GM18907 (cell line): ENCODE measurements at regions not wholly inside any gene's neighbourhood (a gene's known extent, or its start where the extent isn't known, plus 50 kb on each side); places are given as distances from the start of the nearest gene placed in this dataset.

Experiments used
- ATAC-seq: cut with Tn5 transposase; IDR thresholded peaks from one replicate; pipeline ENCODE4 v1.9.1; 2021; ENCODE audit warnings: mild to moderate bottlenecking, moderate library complexity; ENCODE audit not compliant: unreplicated experiment

DNA sequence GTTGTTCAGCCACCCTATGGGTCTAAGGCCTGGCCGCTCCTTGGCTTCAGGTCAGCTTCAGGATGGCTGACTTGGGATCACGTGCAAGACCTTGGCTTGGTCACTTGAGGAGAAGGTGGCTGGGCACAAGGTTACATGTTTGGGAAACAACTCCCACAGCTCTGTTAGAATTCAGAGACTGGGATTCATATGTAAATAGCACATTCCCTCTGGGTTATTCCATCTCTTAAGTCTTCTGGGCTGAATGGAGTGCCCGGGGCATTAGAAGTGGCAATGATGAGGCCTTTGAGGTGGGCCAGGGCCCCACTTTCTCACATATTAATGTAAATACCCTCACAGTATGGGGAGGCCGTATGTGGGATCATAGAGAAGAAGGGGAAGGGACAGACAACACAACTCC is 150.9 kb downstream of the EFNB2 start:
- ATAC-seq = no peak

DNA sequence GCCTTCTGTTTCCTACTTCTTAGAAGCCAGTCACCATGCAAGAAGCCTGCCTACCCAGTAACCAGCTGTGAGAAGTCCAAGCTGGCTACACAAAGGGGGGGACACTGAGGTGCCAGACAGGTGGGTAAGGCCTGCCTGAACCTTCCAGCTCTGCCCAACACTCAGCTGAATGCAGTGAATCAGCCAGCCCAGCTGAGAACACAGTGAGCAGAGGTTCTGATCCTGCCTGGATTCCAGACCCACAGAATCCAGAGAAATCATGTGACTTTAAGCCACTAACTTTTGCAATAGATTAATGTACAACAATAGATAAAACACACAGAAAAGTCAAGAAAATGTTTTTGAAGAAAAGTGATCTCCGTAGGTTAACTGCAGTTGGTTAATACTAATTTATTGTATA is 151.7 kb downstream of the EFNB2 start:
- ATAC-seq = no peak

DNA sequence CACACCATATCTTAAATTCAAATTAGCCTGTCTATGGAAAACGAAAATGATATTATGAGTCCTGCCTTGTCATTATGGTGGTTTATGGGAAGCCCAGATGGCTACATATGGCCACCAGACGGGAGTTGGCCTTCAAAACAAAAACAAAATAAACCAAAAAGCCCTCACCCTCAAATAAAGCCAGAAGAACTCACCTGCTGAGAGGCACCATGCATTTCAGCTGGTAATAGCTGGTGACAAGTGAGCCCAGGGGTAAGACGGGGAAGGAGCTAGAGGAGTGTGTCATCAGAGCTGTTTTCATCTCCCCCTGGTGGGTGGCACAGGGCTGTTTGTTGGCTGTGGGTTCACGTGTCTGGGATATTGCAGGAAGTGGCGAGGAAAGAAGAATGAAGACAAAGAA is 152.9 kb downstream of the EFNB2 start:
- ATAC-seq = no peak

DNA sequence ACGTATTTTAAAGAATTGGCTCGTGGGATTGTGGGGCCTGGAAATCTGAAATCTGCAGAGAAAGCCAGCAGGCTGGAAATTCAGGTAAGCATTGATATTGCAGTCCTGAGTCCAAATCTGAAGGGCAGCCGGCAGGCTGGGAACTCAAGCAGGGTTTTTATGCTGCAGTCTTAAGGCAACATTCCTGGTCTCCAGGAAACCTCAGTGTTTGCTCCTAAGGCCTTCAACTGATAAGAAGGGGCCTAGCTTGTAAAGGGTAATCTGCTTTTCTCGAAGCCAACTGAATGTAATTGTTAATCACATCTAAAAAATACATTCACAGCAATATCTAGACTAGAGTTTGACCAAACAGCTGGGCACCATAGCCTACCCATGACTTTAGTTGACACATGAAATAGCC is 154.4 kb downstream of the EFNB2 start:
- no peak for ATAC-seq

DNA sequence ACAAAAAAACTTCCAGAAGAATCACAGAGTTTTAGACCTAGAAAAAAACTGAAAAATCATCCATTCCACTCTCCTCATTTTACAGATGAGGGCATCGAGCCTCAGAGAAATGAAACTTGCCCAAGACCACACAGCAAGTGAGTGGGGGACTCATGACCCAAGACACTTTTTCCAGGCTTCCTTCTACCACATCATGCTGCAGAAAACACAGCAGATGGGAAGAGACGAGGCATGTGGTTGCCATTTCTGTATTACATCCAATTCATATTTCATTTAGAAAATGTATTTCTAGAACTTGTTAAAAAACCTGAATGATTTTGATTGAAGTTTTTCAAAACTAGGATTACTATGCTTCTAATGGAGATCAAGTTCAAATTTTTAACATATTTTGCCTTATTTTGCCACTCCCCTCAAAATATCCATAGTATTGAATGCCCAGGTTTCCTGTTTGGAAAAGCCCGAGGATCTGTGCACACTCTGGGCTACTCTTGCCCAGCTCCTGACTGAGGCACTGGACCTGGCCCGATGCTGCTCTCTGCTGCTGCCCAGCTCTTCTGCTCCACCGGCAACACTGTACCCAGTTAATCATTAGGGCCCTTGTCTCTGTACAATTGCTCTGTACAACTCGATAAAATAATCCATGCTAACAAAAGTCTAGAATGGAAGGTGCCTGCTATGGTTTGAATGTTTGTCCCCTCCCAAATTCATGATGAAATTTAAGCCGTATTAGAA is 157.4 kb downstream of the EFNB2 start:
- no peak for ATAC-seq

DNA sequence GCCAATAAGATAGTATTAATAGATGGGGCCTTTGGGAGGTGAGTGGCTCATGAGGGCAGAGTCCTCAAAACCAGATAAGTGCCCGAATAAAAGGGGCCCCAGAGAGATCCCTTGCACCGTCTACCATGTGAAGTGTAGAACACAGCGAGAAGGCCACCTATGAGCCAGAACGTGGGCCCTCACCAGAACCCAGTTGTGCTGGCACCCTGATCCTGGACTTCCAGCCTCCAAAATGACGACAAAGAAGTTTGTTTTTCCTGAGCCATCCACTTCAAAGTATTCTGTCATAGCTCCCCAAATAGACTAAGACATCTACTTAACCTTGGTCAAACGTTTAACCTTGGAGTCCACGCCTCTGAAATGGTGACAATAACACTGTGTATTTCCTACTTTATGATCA is 158.1 kb downstream of the EFNB2 start:
- no peak for ATAC-seq

DNA sequence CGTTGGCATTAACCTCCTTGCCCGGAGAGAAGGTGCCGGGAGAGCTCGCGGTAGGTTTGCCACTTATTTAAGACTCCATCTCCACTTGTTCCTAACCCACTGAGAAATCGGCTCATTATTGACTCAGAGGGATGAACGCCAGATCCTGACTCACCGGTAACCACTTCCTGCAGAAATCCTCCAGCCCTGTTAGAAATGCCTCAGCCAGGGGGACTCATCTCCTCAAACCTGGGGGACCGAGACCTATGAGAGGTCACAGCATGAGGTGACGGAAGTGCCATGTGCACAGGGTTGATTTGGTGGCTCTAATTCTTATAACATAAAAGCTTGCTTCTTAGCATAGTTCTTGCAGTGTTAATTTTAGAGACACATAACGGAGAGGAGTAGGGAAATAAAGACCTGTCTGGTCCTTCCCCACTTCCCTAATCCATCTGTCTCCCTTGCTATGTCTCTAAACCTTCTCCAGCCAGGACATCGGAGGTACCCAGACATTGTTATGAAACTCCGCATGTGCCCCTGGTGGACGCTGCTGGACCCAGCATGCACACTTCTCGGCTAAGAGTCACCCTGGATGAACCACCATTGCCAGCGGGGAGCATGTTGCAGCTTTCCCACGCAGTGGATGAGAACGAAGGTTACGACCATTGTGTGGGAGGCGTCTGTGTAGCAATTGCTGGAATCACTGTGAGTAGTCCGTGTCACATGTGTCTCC is 158.9 kb downstream of the EFNB2 start:
- no peak for ATAC-seq

DNA sequence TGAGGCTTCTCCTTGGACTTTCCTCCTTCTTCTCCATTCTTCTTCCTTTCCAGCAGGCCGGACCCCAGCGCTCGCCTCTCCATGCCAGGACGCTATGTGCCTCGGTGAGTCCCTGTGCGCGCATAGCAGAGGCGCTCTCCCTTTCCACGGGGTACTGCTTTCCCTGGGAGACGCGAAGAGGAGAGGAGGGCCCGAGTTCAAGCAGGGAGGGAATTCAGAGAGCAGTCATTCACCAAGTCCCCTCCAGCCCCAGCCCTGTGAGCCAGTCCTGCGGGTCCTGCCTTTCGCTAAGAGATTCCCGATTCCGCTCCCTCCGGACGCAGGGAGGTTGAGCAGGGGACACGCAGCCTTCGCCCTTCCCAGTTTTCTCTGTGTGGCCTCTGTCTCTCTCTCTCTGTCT is 160.4 kb downstream of the EFNB2 start:
- ATAC-seq = no peak

DNA sequence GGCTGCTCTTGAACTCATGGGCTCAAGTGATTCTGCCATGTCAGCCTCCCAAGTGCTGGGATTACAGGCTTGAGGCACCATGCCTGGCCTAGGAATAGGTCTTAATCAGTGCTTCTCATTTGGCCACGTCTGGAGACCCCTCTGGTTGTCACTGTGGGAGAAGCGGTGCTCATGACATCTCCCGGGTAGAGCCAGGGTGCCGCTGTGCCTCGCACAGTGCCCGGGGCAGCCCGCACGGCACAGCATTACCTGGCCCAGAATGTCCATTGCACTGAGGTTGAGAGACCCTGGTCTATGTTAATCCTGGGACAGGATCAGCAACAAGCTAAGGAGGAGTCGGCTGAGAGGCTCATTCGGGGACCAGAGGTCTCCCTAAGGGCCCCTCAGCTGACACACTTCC is 160.8 kb downstream of the EFNB2 start:
- ATAC-seq = no peak

DNA sequence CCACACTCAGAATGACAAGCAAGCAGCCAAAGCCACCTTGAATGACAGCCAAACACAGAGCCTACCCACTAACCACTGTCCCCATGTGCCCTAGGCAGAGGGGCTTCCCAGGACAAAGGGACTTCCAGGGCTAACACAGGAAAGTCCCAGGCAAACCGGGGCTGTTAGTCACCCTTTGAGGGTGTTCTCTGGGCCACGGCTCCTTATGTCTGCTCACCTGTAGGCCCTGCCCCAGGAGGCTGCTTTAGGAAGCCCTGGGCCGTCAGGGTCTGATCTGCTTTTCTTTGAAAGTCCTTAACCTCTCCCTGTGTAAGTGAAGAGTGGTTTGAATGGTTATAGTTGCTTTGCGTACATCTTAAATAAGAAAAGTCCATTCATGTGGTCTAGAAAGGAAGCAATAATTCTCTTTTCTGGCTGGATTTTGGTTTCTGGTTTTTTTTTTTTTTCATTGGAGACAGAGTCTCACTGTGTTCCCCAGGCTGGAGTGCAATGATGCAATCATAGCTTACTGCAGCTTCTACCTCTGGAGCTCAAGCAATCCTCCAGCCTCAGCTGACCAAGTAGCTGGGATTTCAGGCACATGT is 161.4 kb downstream of the EFNB2 start:
- peak; percentile 92 for ATAC-seq

DNA sequence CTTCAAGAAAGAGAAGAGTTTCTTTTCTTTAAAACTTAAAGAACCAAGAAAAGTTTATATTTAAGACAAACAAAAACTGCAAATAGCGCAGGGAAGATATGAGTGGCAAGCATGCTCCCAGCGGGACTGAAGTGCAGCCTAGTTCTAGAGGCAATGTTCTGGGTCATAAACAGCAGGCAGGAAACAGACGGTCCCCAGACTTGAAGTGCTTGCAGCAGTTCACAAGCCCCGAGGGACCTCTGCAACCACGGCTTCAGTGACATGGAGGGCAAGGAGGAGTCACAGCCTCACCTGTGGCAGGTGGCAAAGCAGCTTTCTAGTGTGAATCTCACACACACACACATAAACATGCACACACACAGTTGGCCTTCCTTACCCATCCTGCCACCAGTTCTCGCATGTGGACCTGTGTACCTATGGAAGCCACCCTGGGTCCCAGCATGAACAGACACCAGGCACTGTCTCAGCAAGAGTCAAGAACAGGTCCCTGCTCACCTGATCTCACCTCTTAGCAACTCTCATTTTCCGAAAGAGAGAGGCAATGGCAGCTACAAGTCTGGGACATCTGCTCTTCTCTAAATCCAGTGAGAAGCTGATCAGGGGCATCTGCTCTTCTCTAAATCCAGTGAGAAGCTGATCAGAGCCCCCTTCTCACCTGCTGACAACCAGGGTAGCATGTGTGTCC is 162.0 kb downstream of the EFNB2 start:
- peak; percentile 70 for ATAC-seq

DNA sequence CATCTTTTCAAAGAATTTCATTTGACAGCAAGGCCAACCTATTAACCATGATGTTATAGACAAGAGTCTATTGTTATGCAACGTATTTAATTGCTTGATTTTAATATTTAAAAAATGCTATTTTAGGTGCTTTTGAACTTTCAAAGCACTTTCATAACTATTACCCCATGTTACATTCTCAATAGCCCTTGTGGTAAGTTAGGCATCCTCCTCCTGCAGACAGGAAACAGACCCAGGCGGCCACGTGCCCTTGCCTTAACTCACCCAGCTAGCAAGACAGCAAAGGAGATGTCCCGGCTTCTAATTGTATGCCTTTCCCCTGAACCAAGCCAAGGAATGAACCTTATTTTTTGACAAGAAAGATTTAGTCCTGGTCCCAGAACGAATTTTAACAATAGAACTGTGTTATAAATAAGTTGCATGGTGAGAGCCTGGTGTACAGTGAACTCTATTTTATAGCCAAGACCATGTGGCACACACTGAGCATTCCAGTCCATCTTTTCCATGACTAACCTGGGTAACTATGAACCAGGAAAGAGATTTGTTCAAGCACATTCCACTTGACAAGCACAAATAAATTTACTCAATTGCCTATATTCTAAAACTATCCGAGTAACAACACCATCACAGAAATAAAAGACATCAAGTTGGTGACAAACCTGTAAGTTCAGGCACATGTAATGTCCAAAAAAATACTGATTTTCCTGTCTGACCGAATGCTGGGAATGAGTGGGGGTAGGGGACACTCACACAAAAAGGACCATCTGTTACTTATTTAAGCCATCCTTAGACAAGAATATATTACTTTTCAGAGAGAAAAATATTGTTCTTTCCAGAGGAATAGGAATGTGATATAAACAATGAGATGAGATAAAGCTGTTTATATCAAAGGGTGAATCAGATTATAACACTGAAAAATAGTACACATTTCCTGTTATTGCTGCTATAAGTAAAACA is 163.0 kb downstream of the EFNB2 start:
- peak; percentile 51 for ATAC-seq

DNA sequence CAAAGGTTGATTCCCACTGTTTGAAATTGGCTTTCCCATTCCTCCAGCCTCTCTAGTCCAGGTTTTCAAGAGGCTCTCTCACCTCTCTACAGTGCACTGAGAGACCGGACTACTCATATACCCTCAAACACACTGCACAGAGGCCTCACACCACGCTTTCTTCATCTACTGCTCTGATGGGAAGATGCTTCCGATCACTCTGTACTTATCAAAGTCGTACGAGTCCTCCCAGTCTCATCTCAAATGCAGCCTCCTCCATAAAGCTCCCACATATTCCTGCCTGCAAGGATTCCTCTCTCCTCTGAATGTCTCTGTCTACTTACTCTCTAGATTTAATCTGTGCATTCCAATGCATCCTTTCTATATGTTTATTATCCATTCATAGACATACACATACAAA is 164.4 kb downstream of the EFNB2 start:
- no peak for ATAC-seq

DNA sequence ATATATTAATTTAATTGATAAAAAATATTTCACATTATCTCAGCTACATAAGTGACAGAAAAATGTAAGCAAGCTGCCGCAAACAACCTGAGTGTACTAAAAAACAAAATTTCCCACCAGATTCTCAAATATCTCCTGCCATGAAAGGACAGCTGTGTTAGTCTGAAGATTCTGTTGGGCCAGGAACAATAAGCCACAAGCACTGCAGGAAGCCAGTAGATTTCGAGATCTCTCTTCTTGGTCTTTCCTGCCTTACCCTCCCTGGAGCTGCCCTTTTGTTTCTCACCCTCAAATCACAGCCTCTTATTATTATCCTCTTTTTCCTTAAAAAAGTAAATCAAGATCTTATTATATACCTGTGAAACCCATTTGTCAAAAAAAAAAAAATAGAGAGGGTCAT is 165.6 kb downstream of the EFNB2 start:
- ATAC-seq = no peak

DNA sequence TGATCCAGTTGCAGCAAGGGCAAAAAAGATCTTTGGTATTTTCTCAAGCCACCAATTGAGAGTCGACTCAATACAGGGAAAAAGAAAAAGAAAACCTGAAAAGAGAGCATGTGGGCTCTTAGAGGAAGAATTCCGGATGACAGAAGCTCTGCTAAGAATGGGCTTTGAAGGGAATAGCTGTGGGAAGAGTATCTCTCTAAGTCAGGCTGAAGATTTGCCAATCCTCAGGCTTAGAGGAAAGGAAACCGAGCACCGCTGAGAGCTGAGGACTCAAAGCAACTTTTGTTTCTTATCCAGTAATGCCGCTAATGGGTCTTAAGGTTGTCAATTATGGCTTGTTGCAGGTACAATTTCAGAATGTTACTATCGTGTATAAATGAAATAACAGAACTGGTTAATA is 166.4 kb downstream of the EFNB2 start:
- no peak for ATAC-seq

DNA sequence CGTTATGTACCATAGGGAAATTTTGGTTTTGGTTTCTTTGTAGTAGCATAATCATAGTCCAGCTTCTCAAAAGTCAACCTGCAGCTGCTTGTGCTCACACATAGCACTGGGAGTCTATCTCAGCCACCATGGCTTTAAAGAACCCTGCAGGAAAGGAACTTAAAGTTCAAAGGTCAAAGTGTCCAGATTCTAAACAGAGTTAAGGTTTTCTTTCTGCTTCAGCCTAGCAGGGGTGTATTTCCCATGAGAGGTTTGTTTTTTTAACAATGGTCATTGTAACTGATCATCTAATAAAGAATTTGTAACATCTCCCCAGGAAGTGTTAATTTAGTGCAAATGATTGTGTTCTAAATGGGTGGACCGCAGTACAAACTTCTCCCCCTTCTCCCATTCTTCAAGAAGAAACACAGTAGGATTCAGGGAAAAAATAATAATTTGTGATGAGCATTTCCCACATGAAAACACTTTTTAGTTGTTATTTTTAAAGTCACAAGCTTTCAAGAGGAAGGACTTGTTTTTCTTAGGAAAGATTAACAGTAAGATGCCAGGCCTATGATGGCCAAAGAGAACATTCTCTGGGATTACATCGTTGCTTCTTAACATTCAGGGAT is 168.0 kb downstream of the EFNB2 start:
- no peak for ATAC-seq

DNA sequence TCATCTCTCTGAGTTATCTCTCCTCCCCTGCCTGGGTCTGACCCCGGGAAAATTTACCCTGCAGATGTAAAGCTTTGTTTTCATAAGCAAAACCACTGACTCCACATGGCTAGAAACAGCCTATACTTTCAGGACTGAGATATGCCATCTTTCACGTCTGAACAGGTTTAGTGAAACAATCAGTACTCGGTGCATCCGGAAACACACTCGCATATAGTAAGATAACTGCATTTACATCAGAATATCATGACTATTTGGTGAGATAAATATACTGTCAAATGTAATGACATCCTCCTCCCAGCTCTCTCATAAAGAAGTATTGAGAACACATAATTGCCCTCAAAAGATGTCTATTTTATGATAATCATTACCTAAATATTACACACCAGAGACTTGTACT is 172.8 kb downstream of the EFNB2 start:
- ATAC-seq = no peak

DNA sequence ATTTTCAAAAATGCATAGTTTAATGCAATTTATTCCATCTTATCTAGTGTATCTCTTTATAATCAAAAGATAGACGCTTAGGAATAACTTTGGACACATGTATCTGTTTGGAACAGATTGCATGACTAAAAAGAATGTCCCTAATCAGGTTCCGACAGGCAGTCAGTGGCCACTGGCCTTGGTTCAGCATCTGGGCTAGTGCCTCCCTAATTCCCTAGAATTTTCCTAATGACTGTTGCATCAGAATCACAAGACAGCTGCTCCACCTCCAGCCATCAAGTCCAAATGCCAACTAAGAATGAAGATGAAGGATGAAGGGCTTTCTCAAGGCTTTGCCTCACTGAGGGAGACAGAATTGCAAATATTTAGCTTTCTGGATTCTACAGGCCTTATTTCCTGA is 173.8 kb downstream of the EFNB2 start:
- ATAC-seq = no peak

DNA sequence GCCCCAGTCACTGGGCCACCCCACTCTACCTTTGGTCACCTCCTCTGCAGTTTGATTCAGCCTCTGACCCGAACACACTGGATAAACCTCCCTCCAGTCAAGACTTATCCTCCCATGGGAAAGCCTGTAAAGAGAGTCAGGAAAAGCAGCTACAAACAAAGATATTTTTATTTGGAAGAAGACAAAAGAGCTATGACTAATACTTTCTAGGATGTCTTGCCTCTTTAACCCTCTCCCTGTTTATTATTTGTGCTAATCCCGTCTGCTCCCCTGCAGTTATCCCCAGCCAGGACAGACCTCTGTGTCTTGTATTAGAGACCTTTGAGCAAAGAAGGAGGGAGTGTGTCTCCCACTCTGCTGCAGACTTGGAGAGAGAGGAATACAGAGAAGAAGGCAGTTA is 178.3 kb downstream of the EFNB2 start:
- no peak for ATAC-seq

DNA sequence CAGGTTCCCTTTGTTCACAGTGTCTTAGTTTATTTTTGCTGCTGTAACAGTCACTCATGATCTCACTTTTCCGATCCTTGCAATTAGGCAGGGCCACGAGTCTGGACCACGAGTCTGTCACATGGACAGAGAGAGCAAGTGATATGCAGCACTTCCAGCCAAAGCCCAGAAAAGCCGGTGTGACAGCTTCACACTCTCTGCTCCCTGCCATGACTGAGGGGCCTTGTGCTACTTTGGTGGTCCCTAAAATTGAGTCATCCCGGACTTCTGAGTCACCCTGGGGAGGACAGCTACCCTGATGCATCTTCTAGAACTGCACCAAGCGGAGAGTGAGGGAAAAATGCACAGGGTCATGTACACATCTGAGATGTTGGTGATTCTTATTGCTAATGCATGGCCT is 179.6 kb downstream of the EFNB2 start:
- no peak for ATAC-seq
